Spleen (tissue), 11 donors: ENCODE measurements at regions not wholly inside any gene's neighbourhood (a gene's known extent, or its start where the extent isn't known, plus 50 kb on each side); places are given as distances from the start of the nearest gene placed in this dataset.

Experiments used
- DNase-seq: peaks from one replicate; pipeline ENCODE4 v3.0.0-alpha.2; 2020
- H3K27ac ChIP-seq, 8 donors: fragments of 200-600 bp; sonication (generic) in 7 of 8; 1 replicate in 4 of 8; 2 replicates in 4 of 8; pipeline versions ENCODE4 v1.5.0 to v1.8.0; 2016 to 2021; ENCODE audit warnings: inconsistent platforms in 4 of 8, mild to moderate bottlenecking in 4 of 8, moderate library complexity in 1 of 8
- H3K27me3 ChIP-seq, 7 donors: fragments of 200-600 bp; sonication (generic) in 6 of 7; replicated peaks in 1 of 7; 1 replicate in 4 of 7; 2 replicates in 3 of 7; pipeline versions ENCODE4 v1.5.0 to v1.8.0; 2016 to 2021; ENCODE audit warnings: inconsistent platforms in 3 of 7, mild to moderate bottlenecking in 1 of 7
- H3K36me3 ChIP-seq, 6 donors: fragments of 200-600 bp; sonication (generic) in 5 of 6; 1 replicate in 4 of 6; 2 replicates in 2 of 6; pipeline versions ENCODE4 v1.5.0 to v1.8.0; 2016 to 2021; ENCODE audit warnings: inconsistent platforms in 2 of 6
- H3K4me1 ChIP-seq, 6 donors: fragments of 200-600 bp; sonication (generic) in 5 of 6; 1 replicate in 3 of 6; 2 replicates in 3 of 6; pipeline versions ENCODE4 v1.5.0 to v1.8.0; 2016 to 2021; ENCODE audit warnings: inconsistent platforms in 3 of 6
- H3K4me3 ChIP-seq, 8 donors: fragments of 200-600 bp; sonication (generic) in 7 of 8; 1 replicate in 4 of 8; 2 replicates in 4 of 8; pipeline versions ENCODE4 v1.5.0 to v1.8.0; 2016 to 2021; ENCODE audit warnings: inconsistent platforms in 4 of 8, mild to moderate bottlenecking in 4 of 8, moderate library complexity in 2 of 8
- H3K9me3 ChIP-seq, 8 donors: fragments of 200-600 bp; sonication (generic) in 7 of 8; 1 replicate in 4 of 8; 2 replicates in 4 of 8; pipeline versions ENCODE4 v1.5.0 to v1.8.0; 2016 to 2021; ENCODE audit warnings: inconsistent platforms in 4 of 8
- POLR2A ChIP-seq, 3 donors: fragments of 450-650 bp; IDR thresholded peaks; one replicate each; pipeline ENCODE4 v1.5.1; 2017; ENCODE audit warnings: antibody characterized with exemption in 3 of 3, mild to moderate bottlenecking in 1 of 3
- POLR2AphosphoS5 ChIP-seq, 3 donors: sonication (generic); formaldehyde crosslinking; IDR thresholded peaks; one replicate each; pipeline ENCODE4 v1.5.1; 2017; ENCODE audit warnings: antibody characterized with exemption in 3 of 3
- WGBS, 5 donors: extraction: QIAGEN DNeasy Blood & Tissue Kit in 3 of 5; methylation state at CpG; one replicate each; pipeline versions ENCODE4 v1.1.5 to v1.1.7; 2013 to 2018; 5-methylcytosine and 5-hydroxymethylcytosine counted together
- intact Hi-C: fragments of 100-400 bp; cut with DNase I; formaldehyde crosslinking; loops from one replicate; pipeline ENCODE4 v1.15.0; 2023; ENCODE audit warnings: low total_unique reads
- TF ChIP-seq, protein P1 (sequence below), 11 experiments: fragments of 200-600 bp in 7 of 11; fragments of 450-650 bp in 4 of 11; sonication (generic) in 4 of 11; IDR thresholded peaks in 8 of 11; conservative IDR thresholded peaks in 3 of 11; 1 replicate in 7 of 11; 2 replicates in 4 of 11; pipeline versions ENCODE4 v1.4.0 to v1.8.0; 2016 to 2021; ENCODE audit warnings: antibody characterized with exemption in 11 of 11, inconsistent platforms in 4 of 11, mild to moderate bottlenecking in 1 of 11
- donor health status: healthy with polysubstance abuse.
- donor health status: DM: no; HTN: no; CAD: no; lungs with moderate emphysema.
- donor health status: DM: no; HTN: no; CAD: no.
- donor health status: Bipolar disorder and iron deficiency.
- donor health status: healthy.
- donor health status: DM: no; HTN: no; CAD: no.
- donor health status: DM: yes; HTN: yes; CAD: no.

GRCh38 chr14:28323366-28323765 lies 443.2 kb upstream of the FOXG1 start:
- no peak overlapping the region for H3K27ac ChIP-seq
- H3K36me3 ChIP-seq, result no peaks in the 10 kb centered on the region
- intact Hi-C loops, result no loop called here
- H3K4me1 ChIP-seq, result no peaks in the 10 kb centered on the region
- H3K4me3 ChIP-seq, result no peak overlapping the region
- no peak for DNase-seq
- H3K9me3 ChIP-seq, result peaks cover 0 to 6% (median 0%) of the 10 kb centered on the region in 8 donors
- no peaks in the 10 kb centered on the region for H3K27me3 ChIP-seq
- WGBS, 5 donors, result 56 to 66% (median 63%) methylated on average over 4 of the region's 4 CpGs
- TF ChIP-seq POLR2AphosphoS5 (IDR thresholded peaks at IDR 0.05) (no peak), POLR2A (IDR thresholded peaks at IDR 0.05) (no peak)
- TF ChIP-seq, protein P1, sequence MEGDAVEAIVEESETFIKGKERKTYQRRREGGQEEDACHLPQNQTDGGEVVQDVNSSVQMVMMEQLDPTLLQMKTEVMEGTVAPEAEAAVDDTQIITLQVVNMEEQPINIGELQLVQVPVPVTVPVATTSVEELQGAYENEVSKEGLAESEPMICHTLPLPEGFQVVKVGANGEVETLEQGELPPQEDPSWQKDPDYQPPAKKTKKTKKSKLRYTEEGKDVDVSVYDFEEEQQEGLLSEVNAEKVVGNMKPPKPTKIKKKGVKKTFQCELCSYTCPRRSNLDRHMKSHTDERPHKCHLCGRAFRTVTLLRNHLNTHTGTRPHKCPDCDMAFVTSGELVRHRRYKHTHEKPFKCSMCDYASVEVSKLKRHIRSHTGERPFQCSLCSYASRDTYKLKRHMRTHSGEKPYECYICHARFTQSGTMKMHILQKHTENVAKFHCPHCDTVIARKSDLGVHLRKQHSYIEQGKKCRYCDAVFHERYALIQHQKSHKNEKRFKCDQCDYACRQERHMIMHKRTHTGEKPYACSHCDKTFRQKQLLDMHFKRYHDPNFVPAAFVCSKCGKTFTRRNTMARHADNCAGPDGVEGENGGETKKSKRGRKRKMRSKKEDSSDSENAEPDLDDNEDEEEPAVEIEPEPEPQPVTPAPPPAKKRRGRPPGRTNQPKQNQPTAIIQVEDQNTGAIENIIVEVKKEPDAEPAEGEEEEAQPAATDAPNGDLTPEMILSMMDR (IDR thresholded peaks at IDR 0.05 in 8 of 11, conservative IDR thresholded peaks at IDR 0.05 in 3 of 11), result no peak

GRCh38 chr14:28323951-28324741 lies 442.4 kb upstream of the FOXG1 start:
- Histone ChIP-seq H3K36me3 (no peaks in the 10 kb centered on the region), H3K4me3 (no peak overlapping the region), H3K4me1 (no peaks in the 10 kb centered on the region), H3K27ac (no peak overlapping the region), H3K9me3 (peaks cover 0 to 6% (median 0%) of the 10 kb centered on the region in 8 donors), H3K27me3 (no peaks in the 10 kb centered on the region)
- TF ChIP-seq POLR2AphosphoS5 (IDR thresholded peaks at IDR 0.05), result no peak
- TF ChIP-seq, protein P1 (IDR thresholded peaks at IDR 0.05 in 8 of 11, conservative IDR thresholded peaks at IDR 0.05 in 3 of 11), result no peak
- no peak for TF ChIP-seq POLR2A (IDR thresholded peaks at IDR 0.05)
- intact Hi-C loops, result no loop called here
- WGBS, 5 donors, result 69 to 77% (median 73%) methylated on average over 5 of the region's 5 CpGs
- DNase-seq, result no peak

- no peak overlapping the region for H3K27ac ChIP-seq
- H3K36me3 ChIP-seq, result no peaks in the 10 kb centered on the region
- no peaks in the 10 kb centered on the region for H3K4me1 ChIP-seq
- intact Hi-C loops, result no loop called here
- TF ChIP-seq POLR2AphosphoS5 (IDR thresholded peaks at IDR 0.05), result no peak
- no peaks in the 10 kb centered on the region for H3K9me3 ChIP-seq
- no peaks in the 10 kb centered on the region for H3K27me3 ChIP-seq
- no peak overlapping the region for H3K4me3 ChIP-seq
- DNase-seq, result no peak
Observed at GRCh38 chr14:28340816-28341215, 425.8 kb upstream of the FOXG1 start.

- Histone ChIP-seq H3K4me1 (no peaks in the 10 kb centered on the region), H3K36me3 (no peaks in the 10 kb centered on the region), H3K27me3 (no peaks in the 10 kb centered on the region), H3K4me3 (no peak overlapping the region), H3K27ac (no peak overlapping the region), H3K9me3 (peaks cover 0 to 6% (median 0%) of the 10 kb centered on the region in 8 donors)
- no peak for DNase-seq
- intact Hi-C loops, result no loop called here
- TF ChIP-seq, protein P1 (IDR thresholded peaks at IDR 0.05 in 8 of 11, conservative IDR thresholded peaks at IDR 0.05 in 3 of 11), result no peak
- TF ChIP-seq POLR2AphosphoS5 (IDR thresholded peaks at IDR 0.05), result no peak
- TF ChIP-seq POLR2A (IDR thresholded peaks at IDR 0.05), result no peak
Observed at GRCh38 chr14:28344381-28344780, 422.2 kb upstream of the FOXG1 start.
